Kidney epithelial cell (primary cell): ENCODE measurements at regions not wholly inside any gene's neighbourhood (a gene's known extent, or its start where the extent isn't known, plus 50 kb on each side); places are given as distances from the start of the nearest gene placed in this dataset.

Source experiments
- DNase-seq: peaks from one replicate; pipeline ENCODE4 v3.0.0-alpha.2; 2010; ENCODE audit warnings: low read depth
- H3K27me3 ChIP-seq: 2 replicates; pipeline ENCODE4 v1.6.0; 2011; ENCODE audit warnings: low read length; ENCODE audit not compliant: control insufficient read depth, insufficient read depth
- H3K36me3 ChIP-seq: 2 replicates; pipeline ENCODE4 v1.5.1; 2011; ENCODE audit warnings: low read length; ENCODE audit not compliant: control insufficient read depth, insufficient read depth
- H3K4me3 ChIP-seq: 2 replicates; pipeline ENCODE4 v1.5.1; 2011; ENCODE audit warnings: low read depth, mild to moderate bottlenecking, control low read depth, low read length
- CTCF ChIP-seq: IDR thresholded peaks from 2 replicates; pipeline ENCODE4 v1.5.1; 2011; ENCODE audit warnings: mild to moderate bottlenecking, moderate library complexity, low read length, control low read depth, inconsistent platforms; ENCODE audit not compliant: insufficient read depth, poor library complexity, severe bottlenecking

GRCh38 chr13:58594747-58595600 lies 963.4 kb downstream of the PCDH17 start:
- no peak for TF ChIP-seq CTCF
- Histone ChIP-seq H3K4me3 (no peak overlapping the region), H3K27me3 (no peaks in the 10 kb centered on the region), H3K36me3 (no peaks in the 10 kb centered on the region)
- DNase-seq: no peak

GRCh38 chr13:58597552-58597951 lies 966.0 kb downstream of the PCDH17 start:
- Histone ChIP-seq H3K4me3 (no peak overlapping the region), H3K36me3 (no peaks in the 10 kb centered on the region), H3K27me3 (no peaks in the 10 kb centered on the region)
- TF ChIP-seq CTCF: no peak
- DNase-seq: no peak

- no peak for TF ChIP-seq CTCF
- Histone ChIP-seq H3K27me3 (no peaks in the 10 kb centered on the region), H3K4me3 (no peak overlapping the region), H3K36me3 (no peaks in the 10 kb centered on the region)
- DNase-seq: peak; percentile 16
Measured at GRCh38 chr13:58598241-58598640, 966.7 kb downstream of the PCDH17 start.

- H3K4me3 ChIP-seq: no peak overlapping the region
- DNase-seq: no peak
- no peaks in the 10 kb centered on the region for H3K36me3 ChIP-seq
- no peaks in the 10 kb centered on the region for H3K27me3 ChIP-seq
- TF ChIP-seq CTCF: no peak
Measured at GRCh38 chr13:58611117-58611516, 979.6 kb downstream of the PCDH17 start.

- no peak for TF ChIP-seq CTCF
- Histone ChIP-seq H3K4me3 (no peak overlapping the region), H3K27me3 (no peaks in the 10 kb centered on the region), H3K36me3 (no peaks in the 10 kb centered on the region)
- no peak for DNase-seq
Measured at GRCh38 chr13:58617880-58618665, 986.5 kb downstream of the PCDH17 start.
